GM18499 (cell line): ENCODE measurements at regions not wholly inside any gene's neighbourhood (a gene's known extent, or its start where the extent isn't known, plus 50 kb on each side); places are given as distances from the start of the nearest gene placed in this dataset.
"Not testable (repeated sequence)": the region's sequence is repeated elsewhere in the genome, so short reads cannot be mapped to it uniquely, and the experiment has no call there.

Experiments used
- ATAC-seq: cut with Tn5 transposase; IDR thresholded peaks from one replicate; pipeline ENCODE4 v1.9.1; 2021; ENCODE audit warnings: moderate number of reproducible peaks; ENCODE audit not compliant: insufficient read depth, unreplicated experiment

GRCh38 chr12:23221926-23222325 is 597.0 kb downstream of the ETNK1 start:
- ATAC-seq, result no peak

- ATAC-seq, result no peak
Observed at GRCh38 chr12:23222801-23223200, 597.8 kb downstream of the ETNK1 start.

- ATAC-seq, result no peak
Observed at GRCh38 chr12:23228101-23228500, 603.1 kb downstream of the ETNK1 start.

- no peak for ATAC-seq
Observed at GRCh38 chr12:23230899-23231298, 605.9 kb downstream of the ETNK1 start.

- ATAC-seq, result no peak
Observed at GRCh38 chr12:23236066-23236780, 611.3 kb downstream of the ETNK1 start.

- no peak for ATAC-seq
Observed at GRCh38 chr12:23236811-23237210, 611.8 kb downstream of the ETNK1 start.

GRCh38 chr12:23238190-23238589 is 613.2 kb downstream of the ETNK1 start:
- ATAC-seq, result no peak

GRCh38 chr12:23238957-23239356 is 614.0 kb downstream of the ETNK1 start:
- no peak for ATAC-seq

- ATAC-seq, result no peak
Observed at GRCh38 chr12:23245186-23245585, 620.2 kb downstream of the ETNK1 start.

- ATAC-seq, result no peak
Observed at GRCh38 chr12:23253191-23253590, 628.2 kb downstream of the ETNK1 start.

GRCh38 chr12:23253910-23254309 is 628.9 kb downstream of the ETNK1 start:
- not testable (repeated sequence) for ATAC-seq

GRCh38 chr12:23259558-23259957 is 634.6 kb downstream of the ETNK1 start:
- no peak for ATAC-seq

GRCh38 chr12:23262670-23263069 is 637.7 kb downstream of the ETNK1 start:
- ATAC-seq, result no peak

GRCh38 chr12:23277831-23278230 is 652.9 kb downstream of the ETNK1 start:
- no peak for ATAC-seq

- no peak for ATAC-seq
Observed at GRCh38 chr12:23281295-23281694, 656.3 kb downstream of the ETNK1 start.

- no peak for ATAC-seq
Observed at GRCh38 chr12:23282701-23283100, 657.7 kb downstream of the ETNK1 start.

- not testable (repeated sequence) for ATAC-seq
Observed at GRCh38 chr12:23285764-23286530, 661.0 kb downstream of the ETNK1 start.

- no peak for ATAC-seq
Observed at GRCh38 chr12:23290627-23291330, 658.7 kb downstream of the SOX5 start.

- no peak for ATAC-seq
Observed at GRCh38 chr12:23303220-23303619, 646.2 kb downstream of the SOX5 start.

- ATAC-seq, result no peak
Observed at GRCh38 chr12:23303821-23304220, 645.6 kb downstream of the SOX5 start.

GRCh38 chr12:23333938-23334337 is 615.5 kb downstream of the SOX5 start:
- no peak for ATAC-seq
